ENCODE measurements at regions not wholly inside any gene's neighbourhood (a gene's known extent, or its start where the extent isn't known, plus 50 kb on each side); places are given as distances from the start of the nearest gene placed in this dataset.

DNA sequence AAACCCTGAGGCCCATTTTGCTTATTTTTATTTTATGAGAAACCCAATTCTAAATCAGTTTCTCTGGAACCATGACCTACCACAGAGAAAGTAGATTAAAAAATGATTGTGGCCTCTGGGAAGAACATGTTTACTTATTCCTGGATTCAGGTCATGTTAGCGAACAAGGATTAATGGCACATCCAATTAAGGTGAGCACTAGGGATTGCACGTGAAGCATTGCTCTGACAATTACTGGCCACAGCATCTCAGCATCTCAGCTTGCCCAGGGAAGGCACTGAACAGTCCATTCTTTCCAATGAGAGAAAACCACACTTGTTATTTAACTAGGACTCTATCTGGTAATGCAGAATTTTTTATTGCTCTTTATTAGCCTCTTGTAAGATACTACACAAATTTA is 119.8 kb downstream of the ZNF330 start:
- no peak overlapping the region for H3K4me3 ChIP-seq
- no peak for ATAC-seq
- TF ChIP-seq POLR2AphosphoS5 (IDR thresholded peaks at IDR 0.05): no peak
- no peak for TF ChIP-seq EP300 (IDR thresholded peaks at IDR 0.05)
- TF ChIP-seq, protein P1, sequence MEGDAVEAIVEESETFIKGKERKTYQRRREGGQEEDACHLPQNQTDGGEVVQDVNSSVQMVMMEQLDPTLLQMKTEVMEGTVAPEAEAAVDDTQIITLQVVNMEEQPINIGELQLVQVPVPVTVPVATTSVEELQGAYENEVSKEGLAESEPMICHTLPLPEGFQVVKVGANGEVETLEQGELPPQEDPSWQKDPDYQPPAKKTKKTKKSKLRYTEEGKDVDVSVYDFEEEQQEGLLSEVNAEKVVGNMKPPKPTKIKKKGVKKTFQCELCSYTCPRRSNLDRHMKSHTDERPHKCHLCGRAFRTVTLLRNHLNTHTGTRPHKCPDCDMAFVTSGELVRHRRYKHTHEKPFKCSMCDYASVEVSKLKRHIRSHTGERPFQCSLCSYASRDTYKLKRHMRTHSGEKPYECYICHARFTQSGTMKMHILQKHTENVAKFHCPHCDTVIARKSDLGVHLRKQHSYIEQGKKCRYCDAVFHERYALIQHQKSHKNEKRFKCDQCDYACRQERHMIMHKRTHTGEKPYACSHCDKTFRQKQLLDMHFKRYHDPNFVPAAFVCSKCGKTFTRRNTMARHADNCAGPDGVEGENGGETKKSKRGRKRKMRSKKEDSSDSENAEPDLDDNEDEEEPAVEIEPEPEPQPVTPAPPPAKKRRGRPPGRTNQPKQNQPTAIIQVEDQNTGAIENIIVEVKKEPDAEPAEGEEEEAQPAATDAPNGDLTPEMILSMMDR (IDR thresholded peaks at IDR 0.05): no peak
- TF ChIP-seq POLR2A (IDR thresholded peaks at IDR 0.05): no peak
- 75 to 89% methylated on average over 2 of the region's 2 CpGs for WGBS, 2 donors (ENCODE audit: low coverage in 1 of 2)
- no peaks in the 10 kb centered on the region for H3K36me3 ChIP-seq
- H3K27ac ChIP-seq: no peak overlapping the region
- no peaks in the 10 kb centered on the region for H3K4me1 ChIP-seq
- H3K27me3 ChIP-seq: no peaks in the 10 kb centered on the region
- H3K9me3 ChIP-seq: no peaks in the 10 kb centered on the region

- Histone ChIP-seq H3K27ac (no peak overlapping the region), H3K4me1 (peaks cover 0 to 3% (median 0%) of the 10 kb centered on the region in 3 donors), H3K27me3 (no peaks in the 10 kb centered on the region), H3K4me3 (no peak overlapping the region), H3K9me3 (no peaks in the 10 kb centered on the region), H3K36me3 (no peaks in the 10 kb centered on the region)
- WGBS, 2 donors (ENCODE audit: low coverage in 1 of 2): 0 to 8% methylated on average over 1 of the region's 1 CpG
- ATAC-seq: peak; percentile 48
- no peak for TF ChIP-seq EP300 (IDR thresholded peaks at IDR 0.05)
- TF ChIP-seq, protein P1 (IDR thresholded peaks at IDR 0.05): peak; percentile 13 to 65 (median 56)
- peak; percentile 15 for TF ChIP-seq POLR2AphosphoS5 (IDR thresholded peaks at IDR 0.05)
- no peak for TF ChIP-seq POLR2A (IDR thresholded peaks at IDR 0.05)
These were observed 125.4 kb downstream of the ZNF330 start for GRCh38 chr4:141346144-141346543.

- H3K4me3 ChIP-seq: no peak overlapping the region
- H3K27me3 ChIP-seq: no peaks in the 10 kb centered on the region
- H3K36me3 ChIP-seq: no peaks in the 10 kb centered on the region
- 51 to 58% methylated on average over 1 to 2 of the region's 2 CpGs for WGBS, 2 donors (ENCODE audit: low coverage in 1 of 2)
- H3K4me1 ChIP-seq: peaks cover 0 to 3% (median 0%) of the 10 kb centered on the region in 3 donors
- no peak for ATAC-seq
- no peak overlapping the region for H3K27ac ChIP-seq
- TF ChIP-seq POLR2AphosphoS5 (IDR thresholded peaks at IDR 0.05) (no peak), EP300 (IDR thresholded peaks at IDR 0.05) (no peak), POLR2A (IDR thresholded peaks at IDR 0.05) (no peak)
- TF ChIP-seq, protein P1 (IDR thresholded peaks at IDR 0.05): no peak
- no peaks in the 10 kb centered on the region for H3K9me3 ChIP-seq
These were observed 127.0 kb downstream of the ZNF330 start for GRCh38 chr4:141347684-141348083.

DNA sequence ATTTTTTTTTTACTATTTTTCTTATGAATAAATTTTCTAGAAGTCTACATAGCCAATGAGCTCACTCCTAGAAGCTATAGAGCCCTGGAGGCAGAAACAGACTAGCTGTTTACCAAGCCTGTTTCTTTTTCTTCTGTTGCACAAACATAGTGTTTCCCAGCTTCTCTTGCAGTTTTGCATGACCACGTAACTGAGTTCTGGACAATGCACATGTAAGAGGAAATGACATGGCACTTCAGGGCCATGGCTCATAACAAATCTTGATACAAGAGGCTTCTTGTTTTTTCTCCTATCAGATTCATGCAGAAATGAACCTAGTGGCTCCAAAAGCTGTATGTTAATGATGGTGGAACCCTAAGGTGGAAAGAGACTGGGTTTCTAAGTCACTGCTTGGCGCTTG is 127.4 kb downstream of the ZNF330 start:
- no peaks in the 10 kb centered on the region for H3K9me3 ChIP-seq
- WGBS, 2 donors (ENCODE audit: low coverage in 1 of 2): 79% methylated on average over 2 of the region's 2 CpGs; no CpG with 5 or more reads in 1 of the 2 donors
- peaks cover 0 to 3% (median 0%) of the 10 kb centered on the region in 3 donors for H3K4me1 ChIP-seq
- H3K27me3 ChIP-seq: no peaks in the 10 kb centered on the region
- no peaks in the 10 kb centered on the region for H3K36me3 ChIP-seq
- no peak overlapping the region for H3K27ac ChIP-seq
- no peak for ATAC-seq
- H3K4me3 ChIP-seq: no peak overlapping the region
- no peak for TF ChIP-seq EP300 (IDR thresholded peaks at IDR 0.05)
- no peak for TF ChIP-seq POLR2A (IDR thresholded peaks at IDR 0.05)
- TF ChIP-seq POLR2AphosphoS5 (IDR thresholded peaks at IDR 0.05): no peak

DNA sequence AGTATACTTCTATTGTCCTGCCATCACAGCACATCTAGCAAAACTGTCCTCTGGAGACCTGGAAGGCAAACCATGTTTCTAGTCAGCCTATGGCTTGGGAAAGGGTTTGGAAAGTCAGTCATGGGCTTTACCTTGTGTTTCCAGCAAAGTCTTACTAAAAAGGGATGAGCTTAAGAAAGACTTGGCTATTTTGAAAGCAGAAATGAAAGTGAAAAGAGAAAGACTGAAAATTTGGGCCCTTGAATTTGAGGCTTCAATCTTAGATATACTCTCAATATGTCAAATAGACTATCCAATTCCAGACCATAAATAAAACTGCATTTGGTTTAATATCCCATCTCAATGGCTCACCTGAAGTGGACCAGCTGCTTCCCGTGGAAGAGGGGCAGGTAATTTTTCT is 127.9 kb downstream of the ZNF330 start:
- ATAC-seq: no peak
- H3K27me3 ChIP-seq: no peaks in the 10 kb centered on the region
- peaks cover 0 to 3% (median 0%) of the 10 kb centered on the region in 3 donors for H3K4me1 ChIP-seq
- H3K4me3 ChIP-seq: no peak overlapping the region
- TF ChIP-seq POLR2AphosphoS5 (IDR thresholded peaks at IDR 0.05) (no peak), EP300 (IDR thresholded peaks at IDR 0.05) (no peak), POLR2A (IDR thresholded peaks at IDR 0.05) (no peak)
- TF ChIP-seq, protein P1 (IDR thresholded peaks at IDR 0.05): no peak
- H3K36me3 ChIP-seq: no peaks in the 10 kb centered on the region
- WGBS, 2 donors (ENCODE audit: low coverage in 1 of 2): 36 to 83% methylated on average over 1 of the region's 1 CpG
- H3K9me3 ChIP-seq: no peaks in the 10 kb centered on the region
- no peak overlapping the region for H3K27ac ChIP-seq

All from gastroesophageal sphincter (tissue), 4 donors.